Hepatocyte (in vitro differentiated cells): ENCODE measurements at regions not wholly inside any gene's neighbourhood (a gene's known extent, or its start where the extent isn't known, plus 50 kb on each side); places are given as distances from the start of the nearest gene placed in this dataset.

Experiments used
- EZH2phosphoT487 ChIP-seq: fragments of 200-600 bp; sonication (generic); IDR thresholded peaks from one replicate; pipeline ENCODE4 v1.6.1; 2018; ENCODE audit warnings: antibody characterized with exemption, mild to moderate bottlenecking, low read depth, moderate library complexity; ENCODE audit not compliant: unreplicated experiment, severe bottlenecking
- TF ChIP-seq, protein P1 (sequence below): fragments of 200-600 bp; sonication (generic); IDR thresholded peaks from 2 replicates; pipeline ENCODE4 v1.5.1; 2016; ENCODE audit warnings: antibody characterized with exemption, mild to moderate bottlenecking; ENCODE audit not compliant: poor library complexity

DNA sequence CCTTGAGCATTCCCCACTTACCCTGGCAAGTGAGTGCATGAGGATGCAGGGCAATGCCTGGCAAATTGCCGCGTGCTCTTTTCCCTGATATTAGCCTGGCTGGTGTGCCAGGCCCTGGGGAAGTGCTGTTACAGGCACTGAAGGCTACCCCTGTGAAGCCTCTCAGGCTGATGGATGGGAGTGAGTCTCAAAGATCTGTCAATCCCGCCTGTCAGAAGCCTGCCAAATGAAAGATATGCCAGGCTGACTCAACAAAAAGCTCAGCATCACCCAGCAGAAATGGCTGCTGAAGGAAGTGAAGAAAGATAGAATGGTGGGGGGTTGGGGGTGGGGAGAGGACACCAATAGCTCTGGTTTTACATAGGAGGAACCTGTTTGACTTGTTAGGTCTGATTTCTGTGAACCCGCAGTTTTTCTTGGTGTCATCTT, 112.1 kb downstream of the LACC1 start:
- TF ChIP-seq, protein P1, sequence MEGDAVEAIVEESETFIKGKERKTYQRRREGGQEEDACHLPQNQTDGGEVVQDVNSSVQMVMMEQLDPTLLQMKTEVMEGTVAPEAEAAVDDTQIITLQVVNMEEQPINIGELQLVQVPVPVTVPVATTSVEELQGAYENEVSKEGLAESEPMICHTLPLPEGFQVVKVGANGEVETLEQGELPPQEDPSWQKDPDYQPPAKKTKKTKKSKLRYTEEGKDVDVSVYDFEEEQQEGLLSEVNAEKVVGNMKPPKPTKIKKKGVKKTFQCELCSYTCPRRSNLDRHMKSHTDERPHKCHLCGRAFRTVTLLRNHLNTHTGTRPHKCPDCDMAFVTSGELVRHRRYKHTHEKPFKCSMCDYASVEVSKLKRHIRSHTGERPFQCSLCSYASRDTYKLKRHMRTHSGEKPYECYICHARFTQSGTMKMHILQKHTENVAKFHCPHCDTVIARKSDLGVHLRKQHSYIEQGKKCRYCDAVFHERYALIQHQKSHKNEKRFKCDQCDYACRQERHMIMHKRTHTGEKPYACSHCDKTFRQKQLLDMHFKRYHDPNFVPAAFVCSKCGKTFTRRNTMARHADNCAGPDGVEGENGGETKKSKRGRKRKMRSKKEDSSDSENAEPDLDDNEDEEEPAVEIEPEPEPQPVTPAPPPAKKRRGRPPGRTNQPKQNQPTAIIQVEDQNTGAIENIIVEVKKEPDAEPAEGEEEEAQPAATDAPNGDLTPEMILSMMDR, result no peak
- no peak for TF ChIP-seq EZH2phosphoT487
